Right cardiac atrium (tissue), 5 donors: ENCODE measurements at regions not wholly inside any gene's neighbourhood (a gene's known extent, or its start where the extent isn't known, plus 50 kb on each side); places are given as distances from the start of the nearest gene placed in this dataset.
A peak's percentile ranks its signal among the peaks of the same experiment; 100 is the strongest.
"Not testable (repeated sequence)": the region's sequence is repeated elsewhere in the genome, so short reads cannot be mapped to it uniquely, and the experiment has no call there.

ENCODE experiments used
- ATAC-seq, 2 donors: fragments of 200-7000 bp; cut with Tn5 transposase; one replicate each; pipeline versions ENCODE4 v1.8.0 to v1.9.1; 2020; ENCODE audit warnings: moderate library complexity in 2 of 2, mild to moderate bottlenecking in 1 of 2
- DNase-seq, 3 donors: peaks; one replicate each; pipeline ENCODE4 v3.0.0-alpha.2; 2020
- H3K27ac ChIP-seq: one replicate; pipeline ENCODE4 v1.5.1; 2013; ENCODE audit warnings: mild to moderate bottlenecking, low read length, control low read depth, moderate library complexity
- H3K27me3 ChIP-seq: one replicate; pipeline ENCODE4 v1.6.1; 2013; ENCODE audit not compliant: control insufficient read depth, insufficient read depth
- H3K4me1 ChIP-seq: one replicate; pipeline ENCODE4 v1.6.1; 2013; ENCODE audit warnings: low read length; ENCODE audit not compliant: control insufficient read depth, insufficient read depth
- H3K4me3 ChIP-seq: one replicate; pipeline ENCODE4 v1.5.1; 2013; ENCODE audit warnings: low read length, control low read depth
- H3K9me3 ChIP-seq: one replicate; pipeline ENCODE4 v1.6.1; 2013; ENCODE audit warnings: low read length; ENCODE audit not compliant: control insufficient read depth
- WGBS: extraction: QIAGEN DNeasy Blood & Tissue Kit; methylation state at CpG from one replicate; pipeline ENCODE4 v1.1.7; 2013; 5-methylcytosine and 5-hydroxymethylcytosine counted together
- intact Hi-C, 4 donors: fragments of 100-400 bp; cut with DNase I; formaldehyde crosslinking; loops; one replicate each; pipeline versions ENCODE4 v1.11.0 to v1.14.0; 2022 to 2023
- donor health status: healthy with polysubstance abuse.
- donor health status: DM: no; HTN: yes; CAD: no.
- donor health status: DM: no; HTN: no; CAD: no.
- donor health status: DM: no; HTN: yes; CAD: no; lungs with severe emphysema.
- donor health status: DM: yes; HTN: yes; CAD: no.

GRCh38 chr5:126029282-126029681 is 393.9 kb upstream of the GRAMD2B start:
- H3K4me3 ChIP-seq, H3K27me3 ChIP-seq, intact Hi-C loops, H3K27ac ChIP-seq, H3K9me3 ChIP-seq, DNase-seq, H3K4me1 ChIP-seq, ATAC-seq: not testable (repeated sequence)
- WGBS, result 95% methylated on average over 1 of the region's 1 CpG

- intact Hi-C loops, result no loop called here
- DNase-seq, result no peak
- Histone ChIP-seq H3K9me3 (no peaks in the 10 kb centered on the region), H3K27me3 (no peaks in the 10 kb centered on the region), H3K4me1 (no peaks in the 10 kb centered on the region), H3K4me3 (no peak overlapping the region), H3K27ac (no peak overlapping the region)
- 41% methylated on average over 3 of the region's 3 CpGs for WGBS
- no peak for ATAC-seq
Measured at GRCh38 chr5:126030698-126031097, 392.5 kb upstream of the GRAMD2B start.

GRCh38 chr5:126031989-126032716 is 391.1 kb upstream of the GRAMD2B start:
- intact Hi-C loops, result no loop called here

GRCh38 chr5:126043688-126044087 is 379.5 kb upstream of the GRAMD2B start:
- Histone ChIP-seq H3K9me3 (no peaks in the 10 kb centered on the region), H3K27ac (peak overlapping the region; percentile 86), H3K4me3 (no peak overlapping the region), H3K4me1 (peaks cover 2% of the 10 kb centered on the region), H3K27me3 (no peaks in the 10 kb centered on the region)
- ATAC-seq, result peak; percentile 62 to 75
- WGBS, result 76% methylated on average over 5 of the region's 5 CpGs
- intact Hi-C loops, result no loop called here
- DNase-seq, result no peak

More at GRCh38 chr5:126031989-126032716, 391.1 kb upstream of the GRAMD2B start:
- peak; percentile 91 to 97 for ATAC-seq
- Histone ChIP-seq H3K4me3 (no peak overlapping the region), H3K4me1 (no peaks in the 10 kb centered on the region), H3K27me3 (no peaks in the 10 kb centered on the region), H3K27ac (no peak overlapping the region), H3K9me3 (no peaks in the 10 kb centered on the region)
- peak; percentile 75 to 89 (median 82) for DNase-seq
- WGBS, result 69% methylated on average over 7 of the region's 7 CpGs

- WGBS, result 31% methylated on average over 7 of the region's 7 CpGs
- Histone ChIP-seq H3K4me3 (no peak overlapping the region), H3K27ac (no peak overlapping the region), H3K4me1 (peaks cover 2% of the 10 kb centered on the region), H3K9me3 (no peaks in the 10 kb centered on the region), H3K27me3 (no peaks in the 10 kb centered on the region)
- ATAC-seq, result peak; percentile 97 to 98
- DNase-seq, result peak in 2 of 3 donors; percentile 44 to 55
- intact Hi-C loops, result no loop called here
Measured at GRCh38 chr5:126044111-126044668, 379.0 kb upstream of the GRAMD2B start.

- Histone ChIP-seq H3K9me3 (no peaks in the 10 kb centered on the region), H3K27ac (no peak overlapping the region), H3K27me3 (no peaks in the 10 kb centered on the region), H3K4me1 (peaks cover 2% of the 10 kb centered on the region), H3K4me3 (no peak overlapping the region)
- ATAC-seq, result no peak
- 91% methylated on average over 3 of the region's 3 CpGs for WGBS
- no peak for DNase-seq
- intact Hi-C loops, result no loop called here
Measured at GRCh38 chr5:126044931-126045565, 378.2 kb upstream of the GRAMD2B start.

GRCh38 chr5:126046318-126046717 is 376.9 kb upstream of the GRAMD2B start:
- peaks cover 2% of the 10 kb centered on the region for H3K4me1 ChIP-seq
- no peaks in the 10 kb centered on the region for H3K9me3 ChIP-seq
- H3K4me3 ChIP-seq, result no peak overlapping the region
- DNase-seq, result no peak
- intact Hi-C loops, result no loop called here
- H3K27ac ChIP-seq, result no peak overlapping the region
- H3K27me3 ChIP-seq, result no peaks in the 10 kb centered on the region
- ATAC-seq, result no peak
- 50% methylated on average over 6 of the region's 6 CpGs for WGBS

- peaks cover 2% of the 10 kb centered on the region for H3K4me1 ChIP-seq
- intact Hi-C loops, result no loop called here
Measured at GRCh38 chr5:126046846-126047571, 376.2 kb upstream of the GRAMD2B start.

GRCh38 chr5:126052120-126052519 is 371.1 kb upstream of the GRAMD2B start:
- DNase-seq, result no peak
- H3K4me3 ChIP-seq, result no peak overlapping the region
- no peaks in the 10 kb centered on the region for H3K4me1 ChIP-seq
- no peaks in the 10 kb centered on the region for H3K27me3 ChIP-seq
- intact Hi-C loops, result no loop called here
- 97% methylated on average over 1 of the region's 1 CpG for WGBS
- ATAC-seq, result no peak
- no peaks in the 10 kb centered on the region for H3K9me3 ChIP-seq
- H3K27ac ChIP-seq, result no peak overlapping the region

More at GRCh38 chr5:126046846-126047571, 376.2 kb upstream of the GRAMD2B start:
- Histone ChIP-seq H3K27ac (no peak overlapping the region), H3K27me3 (no peaks in the 10 kb centered on the region), H3K4me3 (no peak overlapping the region), H3K9me3 (no peaks in the 10 kb centered on the region)
- ATAC-seq, result no peak
- DNase-seq, result no peak

GRCh38 chr5:126052791-126053190 is 370.4 kb upstream of the GRAMD2B start:
- intact Hi-C loops, result no loop called here
- Histone ChIP-seq H3K27me3 (no peaks in the 10 kb centered on the region), H3K4me3 (no peak overlapping the region), H3K4me1 (no peaks in the 10 kb centered on the region), H3K27ac (no peak overlapping the region), H3K9me3 (no peaks in the 10 kb centered on the region)
- WGBS, result 97% methylated on average over 1 of the region's 1 CpG
- DNase-seq (no peak), ATAC-seq (no peak)

- Histone ChIP-seq H3K9me3 (no peaks in the 10 kb centered on the region), H3K4me3 (no peak overlapping the region), H3K27me3 (no peaks in the 10 kb centered on the region), H3K27ac (no peak overlapping the region), H3K4me1 (no peaks in the 10 kb centered on the region)
- DNase-seq, result no peak
- intact Hi-C loops, result no loop called here
- 42% methylated on average over 2 of the region's 2 CpGs for WGBS
- ATAC-seq, result no peak
Measured at GRCh38 chr5:126053630-126054029, 369.6 kb upstream of the GRAMD2B start.
